ENCODE measurements at regions not wholly inside any gene's neighbourhood (a gene's known extent, or its start where the extent isn't known, plus 50 kb on each side); places are given as distances from the start of the nearest gene placed in this dataset.

DNA sequence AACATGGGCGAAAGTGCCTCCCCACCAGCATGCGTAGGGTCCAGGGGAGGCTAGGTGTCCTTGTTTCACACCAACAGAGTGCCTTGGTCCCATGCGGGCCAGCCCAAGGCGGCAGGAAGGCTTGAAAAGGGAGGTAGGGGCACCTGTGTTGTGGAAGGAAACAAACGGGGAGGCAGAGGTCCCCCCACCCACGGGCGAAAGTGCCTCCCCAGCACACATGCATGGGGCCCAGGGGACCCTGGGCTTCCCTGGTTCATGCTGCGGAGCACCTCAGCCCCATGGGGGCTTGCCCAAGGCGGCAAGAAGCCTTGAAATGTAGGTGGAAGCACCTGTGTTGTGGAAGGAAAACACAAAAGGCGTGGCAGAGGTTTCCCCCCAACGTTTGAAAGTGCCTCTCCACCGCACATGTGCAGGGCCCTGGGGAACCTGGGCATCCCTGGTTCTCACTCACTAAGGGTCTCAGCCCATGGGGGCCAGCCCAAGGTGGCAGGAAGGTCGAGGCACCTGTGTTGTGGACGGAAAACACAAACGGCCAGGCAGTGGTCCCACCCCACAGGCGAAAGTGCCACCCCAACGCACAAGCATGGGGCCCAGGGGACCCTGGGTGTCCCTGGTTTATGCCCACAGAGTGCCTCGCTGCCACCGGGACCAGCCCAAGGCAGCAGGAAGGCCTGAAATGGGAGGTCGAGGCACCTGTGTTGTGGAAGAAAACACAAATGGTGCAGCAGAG is 374.7 kb downstream of the ALG10 start:
- Histone ChIP-seq H3K27ac (ENCODE audit: low read depth in 1 of 2, low read length in 2 of 2) (no peak overlapping the region), H3K9ac (ENCODE audit: low read depth in 1 of 2, low read length in 2 of 2) (no peak overlapping the region), H3K4me1 (ENCODE audit: control insufficient read depth in 4 of 4, insufficient read depth in 4 of 4, low read length in 3 of 4) (no peaks in the 10 kb centered on the region), H3K4me3 (ENCODE audit: low read depth in 1 of 3, low read length in 3 of 3) (no peak overlapping the region), H3K9me3 (ENCODE audit: control insufficient read depth in 4 of 4, low read length in 3 of 4) (peaks cover 0 to 8% (median 1%) of the 10 kb centered on the region in 4 donors), H3K27me3 (ENCODE audit: control insufficient read depth in 4 of 4, insufficient read depth in 4 of 4, low read length in 3 of 4) (no peaks in the 10 kb centered on the region), H3K36me3 (ENCODE audit: control insufficient read depth in 4 of 4, insufficient read depth in 3 of 4, low read depth in 1 of 4, low read length in 3 of 4) (no peaks in the 10 kb centered on the region)
- peak; percentile 14 for DNase-seq (ENCODE audit: low spot score)
- 63% methylated on average over 20 of the region's 20 CpGs for WGBS
- TF ChIP-seq JUND (IDR thresholded peaks at IDR 0.05) (no peak), SP1 (IDR thresholded peaks at IDR 0.05) (no peak), RAD21 (IDR thresholded peaks at IDR 0.05) (no peak), EGR1 (IDR thresholded peaks at IDR 0.05; ENCODE audit: low read depth in 2 of 2) (no peak), RXRA (IDR thresholded peaks at IDR 0.05) (no peak), HNF4G (IDR thresholded peaks at IDR 0.05) (no peak), FOXA1 (IDR thresholded peaks at IDR 0.05) (no peak)
- TF ChIP-seq, protein P1, sequence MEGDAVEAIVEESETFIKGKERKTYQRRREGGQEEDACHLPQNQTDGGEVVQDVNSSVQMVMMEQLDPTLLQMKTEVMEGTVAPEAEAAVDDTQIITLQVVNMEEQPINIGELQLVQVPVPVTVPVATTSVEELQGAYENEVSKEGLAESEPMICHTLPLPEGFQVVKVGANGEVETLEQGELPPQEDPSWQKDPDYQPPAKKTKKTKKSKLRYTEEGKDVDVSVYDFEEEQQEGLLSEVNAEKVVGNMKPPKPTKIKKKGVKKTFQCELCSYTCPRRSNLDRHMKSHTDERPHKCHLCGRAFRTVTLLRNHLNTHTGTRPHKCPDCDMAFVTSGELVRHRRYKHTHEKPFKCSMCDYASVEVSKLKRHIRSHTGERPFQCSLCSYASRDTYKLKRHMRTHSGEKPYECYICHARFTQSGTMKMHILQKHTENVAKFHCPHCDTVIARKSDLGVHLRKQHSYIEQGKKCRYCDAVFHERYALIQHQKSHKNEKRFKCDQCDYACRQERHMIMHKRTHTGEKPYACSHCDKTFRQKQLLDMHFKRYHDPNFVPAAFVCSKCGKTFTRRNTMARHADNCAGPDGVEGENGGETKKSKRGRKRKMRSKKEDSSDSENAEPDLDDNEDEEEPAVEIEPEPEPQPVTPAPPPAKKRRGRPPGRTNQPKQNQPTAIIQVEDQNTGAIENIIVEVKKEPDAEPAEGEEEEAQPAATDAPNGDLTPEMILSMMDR (IDR thresholded peaks at IDR 0.05; ENCODE audit: low read depth, low read length, missing input control): no peak
- TF ChIP-seq, protein P2, sequence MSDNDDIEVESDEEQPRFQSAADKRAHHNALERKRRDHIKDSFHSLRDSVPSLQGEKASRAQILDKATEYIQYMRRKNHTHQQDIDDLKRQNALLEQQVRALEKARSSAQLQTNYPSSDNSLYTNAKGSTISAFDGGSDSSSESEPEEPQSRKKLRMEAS (IDR thresholded peaks at IDR 0.05): no peak
- TF ChIP-seq, protein P3, sequence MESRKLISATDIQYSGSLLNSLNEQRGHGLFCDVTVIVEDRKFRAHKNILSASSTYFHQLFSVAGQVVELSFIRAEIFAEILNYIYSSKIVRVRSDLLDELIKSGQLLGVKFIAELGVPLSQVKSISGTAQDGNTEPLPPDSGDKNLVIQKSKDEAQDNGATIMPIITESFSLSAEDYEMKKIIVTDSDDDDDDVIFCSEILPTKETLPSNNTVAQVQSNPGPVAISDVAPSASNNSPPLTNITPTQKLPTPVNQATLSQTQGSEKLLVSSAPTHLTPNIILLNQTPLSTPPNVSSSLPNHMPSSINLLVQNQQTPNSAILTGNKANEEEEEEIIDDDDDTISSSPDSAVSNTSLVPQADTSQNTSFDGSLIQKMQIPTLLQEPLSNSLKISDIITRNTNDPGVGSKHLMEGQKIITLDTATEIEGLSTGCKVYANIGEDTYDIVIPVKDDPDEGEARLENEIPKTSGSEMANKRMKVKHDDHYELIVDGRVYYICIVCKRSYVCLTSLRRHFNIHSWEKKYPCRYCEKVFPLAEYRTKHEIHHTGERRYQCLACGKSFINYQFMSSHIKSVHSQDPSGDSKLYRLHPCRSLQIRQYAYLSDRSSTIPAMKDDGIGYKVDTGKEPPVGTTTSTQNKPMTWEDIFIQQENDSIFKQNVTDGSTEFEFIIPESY (IDR thresholded peaks at IDR 0.05): no peak

DNA sequence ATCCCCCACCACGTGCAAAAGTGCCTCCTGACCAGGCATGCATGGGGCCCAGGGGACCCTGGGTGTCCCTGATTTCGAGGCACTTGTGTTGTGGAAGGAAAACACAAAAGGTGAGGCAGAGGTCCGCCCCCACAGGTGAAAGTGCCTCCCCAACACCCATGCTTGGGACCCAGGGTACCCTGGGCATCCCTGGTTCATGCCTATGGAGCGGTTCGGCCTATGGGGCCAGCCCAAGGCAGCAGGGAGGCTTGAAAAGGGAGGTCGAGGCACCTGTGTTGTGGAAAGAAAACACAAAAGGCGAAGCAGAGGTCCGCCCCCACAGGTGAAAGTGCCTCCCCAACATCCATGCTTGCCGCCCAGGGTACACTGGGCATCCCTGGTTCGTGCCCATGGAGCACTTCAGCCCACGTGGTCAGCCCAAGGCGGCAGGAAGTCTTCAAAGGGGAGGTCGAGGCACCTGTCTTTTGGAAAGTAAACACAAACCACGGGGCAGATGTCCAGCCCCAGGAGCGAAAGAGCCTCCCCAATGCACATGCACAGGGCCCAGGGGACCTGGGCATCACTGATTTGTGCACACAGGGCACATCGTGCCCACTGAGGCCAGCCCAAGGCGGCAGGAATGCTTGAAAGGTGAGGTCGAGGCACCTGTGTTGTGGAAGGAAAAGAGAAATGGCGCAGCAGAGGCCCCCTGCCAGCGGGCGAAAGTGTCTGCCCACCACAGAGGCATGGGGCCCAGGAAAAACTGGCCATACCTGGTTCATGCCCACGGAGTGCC is 375.5 kb downstream of the ALG10 start:
- H3K36me3 ChIP-seq (ENCODE audit: control insufficient read depth in 4 of 4, insufficient read depth in 3 of 4, low read depth in 1 of 4, low read length in 3 of 4): no peaks in the 10 kb centered on the region
- DNase-seq (ENCODE audit: low spot score): peak; percentile 23
- no peak overlapping the region for H3K27ac ChIP-seq (ENCODE audit: low read depth in 1 of 2, low read length in 2 of 2)
- no peak overlapping the region for H3K4me3 ChIP-seq (ENCODE audit: low read depth in 1 of 3, low read length in 3 of 3)
- H3K4me1 ChIP-seq (ENCODE audit: control insufficient read depth in 4 of 4, insufficient read depth in 4 of 4, low read length in 3 of 4): no peaks in the 10 kb centered on the region
- WGBS: 69% methylated on average over 22 of the region's 22 CpGs
- H3K9me3 ChIP-seq (ENCODE audit: control insufficient read depth in 4 of 4, low read length in 3 of 4): peaks cover 0 to 8% (median 3%) of the 10 kb centered on the region in 4 donors
- no peaks in the 10 kb centered on the region for H3K27me3 ChIP-seq (ENCODE audit: control insufficient read depth in 4 of 4, insufficient read depth in 4 of 4, low read length in 3 of 4)
- H3K9ac ChIP-seq (ENCODE audit: low read depth in 1 of 2, low read length in 2 of 2): no peak overlapping the region
- TF ChIP-seq GABPA (IDR thresholded peaks at IDR 0.05 in 1 of 2, conservative IDR thresholded peaks at IDR 0.05 in 1 of 2): no peak
- TF ChIP-seq FOXA1 (IDR thresholded peaks at IDR 0.05): no peak
- TF ChIP-seq, protein P4, sequence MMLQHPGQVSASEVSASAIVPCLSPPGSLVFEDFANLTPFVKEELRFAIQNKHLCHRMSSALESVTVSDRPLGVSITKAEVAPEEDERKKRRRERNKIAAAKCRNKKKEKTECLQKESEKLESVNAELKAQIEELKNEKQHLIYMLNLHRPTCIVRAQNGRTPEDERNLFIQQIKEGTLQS (IDR thresholded peaks at IDR 0.05): no peak
- no peak for TF ChIP-seq HNF4G (IDR thresholded peaks at IDR 0.05)
- no peak for TF ChIP-seq JUND (IDR thresholded peaks at IDR 0.05)
- TF ChIP-seq, protein P3 (IDR thresholded peaks at IDR 0.05): no peak
- no peak for TF ChIP-seq FOXA2 (IDR thresholded peaks at IDR 0.05)
- no peak for TF ChIP-seq EGR1 (IDR thresholded peaks at IDR 0.05; ENCODE audit: low read depth in 2 of 2)
- no peak for TF ChIP-seq HNF4A (conservative IDR thresholded peaks at IDR 0.05)
- no peak for TF ChIP-seq RAD21 (IDR thresholded peaks at IDR 0.05)
- TF ChIP-seq, protein P1 (IDR thresholded peaks at IDR 0.05; ENCODE audit: low read depth, low read length, missing input control): no peak
